Breast epithelium (tissue), 3 donors: ENCODE measurements at regions not wholly inside any gene's neighbourhood (a gene's known extent, or its start where the extent isn't known, plus 50 kb on each side); places are given as distances from the start of the nearest gene placed in this dataset.

ENCODE experiments used
- CTCF ChIP-seq, 3 donors: fragments of 450-650 bp; IDR thresholded peaks; one replicate each; pipeline ENCODE4 v1.5.1; 2016 to 2017; ENCODE audit warnings: antibody characterized with exemption in 3 of 3, mild to moderate bottlenecking in 3 of 3, moderate library complexity in 3 of 3
- POLR2AphosphoS5 ChIP-seq, 3 donors: sonication (generic); formaldehyde crosslinking; IDR thresholded peaks; one replicate each; pipeline ENCODE4 v1.6.1; 2017; ENCODE audit warnings: antibody characterized with exemption in 3 of 3

- no peak for TF ChIP-seq POLR2AphosphoS5 (IDR thresholded peaks at IDR 0.05)
- TF ChIP-seq CTCF (IDR thresholded peaks at IDR 0.05) = no peak
Observed at GRCh38 chr2:212736385-212736726, 197.8 kb upstream of the ERBB4 start.
